ENCODE measurements at regions not wholly inside any gene's neighbourhood (a gene's known extent, or its start where the extent isn't known, plus 50 kb on each side); places are given as distances from the start of the nearest gene placed in this dataset.

DNA sequence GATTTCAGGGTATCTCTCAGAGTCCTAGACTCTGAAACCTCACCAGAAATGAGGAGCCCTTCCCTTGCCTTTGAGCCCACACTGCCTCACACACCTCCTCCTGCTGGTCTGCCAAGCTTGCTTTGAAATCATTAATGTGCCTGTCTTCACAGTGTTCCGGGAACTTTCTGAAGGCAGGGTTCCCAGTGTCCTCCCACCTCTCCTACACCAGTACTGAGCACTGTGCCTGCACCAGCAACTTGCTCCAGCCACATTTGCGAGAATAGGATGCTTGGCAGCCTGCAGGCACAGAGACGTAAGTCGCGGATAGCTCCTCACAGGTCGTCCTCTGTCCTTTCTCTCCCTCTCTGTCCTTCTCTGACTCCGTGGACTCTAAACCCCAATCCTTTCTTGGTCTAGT lies 408.4 kb upstream of the EEF2KMT start:
- no peak for TF ChIP-seq CTCF (IDR thresholded peaks at IDR 0.05)
- no peak for TF ChIP-seq POLR2A (IDR thresholded peaks at IDR 0.05)
- TF ChIP-seq POLR2AphosphoS5 (IDR thresholded peaks at IDR 0.05): no peak

All from breast epithelium (tissue), 3 donors.